Thoracic aorta (tissue), 2 donors: ENCODE measurements at regions not wholly inside any gene's neighbourhood (a gene's known extent, or its start where the extent isn't known, plus 50 kb on each side); places are given as distances from the start of the nearest gene placed in this dataset.

Experiments
- ATAC-seq: fragments of 150-250 bp; one replicate; pipeline ENCODE4 v1.8.0; 2017; ENCODE audit warnings: low read depth; ENCODE audit not compliant: insufficient number of reproducible peaks, low FRiP score
- DNase-seq: peaks from one replicate; pipeline ENCODE4 v3.0.0-alpha.2; 2020; ENCODE audit warnings: low spot score
- H3K27ac ChIP-seq, 2 donors: fragments of 200-600 bp; sonication (generic); 1 replicate in 1 of 2; 2 replicates in 1 of 2; pipeline ENCODE4 v1.5.1; 2016; ENCODE audit warnings: mild to moderate bottlenecking in 2 of 2, moderate library complexity in 2 of 2
- H3K27me3 ChIP-seq: fragments of 200-600 bp; sonication (generic); replicated peaks from 2 replicates; pipeline ENCODE4 v1.6.0; 2016; ENCODE audit warnings: mild to moderate bottlenecking; ENCODE audit not compliant: insufficient read depth
- H3K36me3 ChIP-seq: fragments of 200-600 bp; sonication (generic); one replicate; pipeline ENCODE4 v1.5.1; 2016
- H3K4me1 ChIP-seq, 2 donors: fragments of 200-600 bp; sonication (generic); 1 replicate in 1 of 2; 2 replicates in 1 of 2; pipeline versions ENCODE4 v1.5.1 to v1.6.0; 2016; ENCODE audit warnings: low read depth in 2 of 2, mild to moderate bottlenecking in 1 of 2; ENCODE audit not compliant: control insufficient read depth in 1 of 2
- H3K4me3 ChIP-seq: fragments of 200-600 bp; sonication (generic); 2 replicates; pipeline ENCODE4 v1.5.1; 2016; ENCODE audit warnings: mild to moderate bottlenecking
- H3K9me3 ChIP-seq: fragments of 200-600 bp; sonication (generic); 2 replicates; pipeline ENCODE4 v1.5.1; 2016
- CTCF ChIP-seq: fragments of 200-600 bp; sonication (generic); IDR thresholded peaks from one replicate; pipeline ENCODE4 v1.5.1; 2019; ENCODE audit warnings: antibody characterized with exemption

GRCh38 chr17:71486261-71486660 is 634.6 kb upstream of the SOX9 start:
- Histone ChIP-seq H3K36me3 (no peaks in the 10 kb centered on the region), H3K4me1 (no peaks in the 10 kb centered on the region), H3K27me3 (no peaks in the 10 kb centered on the region), H3K4me3 (no peak overlapping the region), H3K27ac (no peak overlapping the region), H3K9me3 (no peaks in the 10 kb centered on the region)
- ATAC-seq (no peak), DNase-seq (no peak)
- no peak for TF ChIP-seq CTCF

- DNase-seq (no peak), ATAC-seq (no peak)
- Histone ChIP-seq H3K27me3 (no peaks in the 10 kb centered on the region), H3K4me1 (no peaks in the 10 kb centered on the region), H3K36me3 (no peaks in the 10 kb centered on the region), H3K9me3 (no peaks in the 10 kb centered on the region), H3K4me3 (no peak overlapping the region), H3K27ac (no peak overlapping the region)
- no peak for TF ChIP-seq CTCF
These were observed 632.0 kb upstream of the SOX9 start for GRCh38 chr17:71488851-71489250.

DNA sequence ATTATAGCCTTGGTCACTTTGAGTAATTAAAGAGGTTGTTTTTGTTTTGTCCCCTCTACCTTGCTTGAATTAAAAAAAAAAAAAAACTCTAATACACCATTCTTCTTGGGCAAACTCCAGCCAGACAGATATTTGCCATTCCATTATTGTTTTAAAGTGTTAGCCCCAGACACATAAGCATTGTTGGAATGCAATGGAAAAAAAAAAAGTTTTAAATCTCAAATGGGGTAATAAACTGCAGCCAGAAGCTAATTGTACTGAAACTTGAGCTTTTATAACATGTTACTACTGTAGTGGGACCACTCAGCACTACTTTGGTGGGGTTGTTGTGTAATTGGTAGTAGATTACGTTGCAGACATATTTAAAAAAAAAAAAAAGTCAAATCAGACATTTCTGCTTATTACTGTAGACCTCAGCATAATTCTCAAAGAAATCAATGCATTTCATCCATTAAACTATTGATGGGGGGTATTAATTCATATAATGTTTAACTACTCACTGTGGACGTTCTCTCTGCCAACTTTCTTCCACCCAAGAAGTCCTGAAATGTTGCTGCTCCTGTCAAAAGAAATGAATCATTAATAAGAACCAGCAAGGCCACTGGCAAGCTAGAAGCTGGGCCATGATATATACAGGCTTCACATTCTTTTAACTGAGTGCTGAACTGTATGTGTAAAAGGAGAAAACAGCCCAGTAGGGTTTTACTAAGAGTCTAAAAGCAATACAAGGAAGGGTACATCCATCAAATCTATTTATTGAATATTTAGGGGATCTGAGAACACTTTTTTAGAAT is 626.6 kb upstream of the SOX9 start:
- Histone ChIP-seq H3K4me3 (no peak overlapping the region), H3K4me1 (no peaks in the 10 kb centered on the region), H3K27me3 (no peaks in the 10 kb centered on the region), H3K27ac (no peak overlapping the region), H3K9me3 (no peaks in the 10 kb centered on the region), H3K36me3 (no peaks in the 10 kb centered on the region)
- ATAC-seq (no peak), DNase-seq (no peak)
- no peak for TF ChIP-seq CTCF

DNA sequence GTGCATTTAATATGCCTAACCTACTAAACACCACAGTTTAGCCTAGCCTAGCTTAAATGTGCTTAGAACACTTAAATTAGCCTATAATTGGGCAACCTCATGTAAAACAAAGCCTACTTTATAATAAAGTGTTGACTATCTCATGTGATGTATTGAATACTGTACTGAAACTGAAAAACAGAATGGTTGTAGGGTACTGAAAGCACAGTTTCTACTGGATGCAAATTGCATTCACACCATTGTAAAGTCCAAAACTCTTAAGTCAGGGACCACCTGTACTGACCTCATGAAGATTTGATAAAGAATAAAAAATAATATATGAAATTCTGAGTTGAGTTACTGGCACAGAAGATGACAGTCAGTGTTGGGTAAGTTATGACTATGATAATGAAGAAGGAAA is 625.4 kb upstream of the SOX9 start:
- Histone ChIP-seq H3K36me3 (no peaks in the 10 kb centered on the region), H3K9me3 (no peaks in the 10 kb centered on the region), H3K4me1 (no peaks in the 10 kb centered on the region), H3K27ac (no peak overlapping the region), H3K27me3 (no peaks in the 10 kb centered on the region), H3K4me3 (no peak overlapping the region)
- DNase-seq (no peak), ATAC-seq (no peak)
- no peak for TF ChIP-seq CTCF

GRCh38 chr17:71496552-71496951 is 624.3 kb upstream of the SOX9 start:
- Histone ChIP-seq H3K4me3 (no peak overlapping the region), H3K36me3 (no peaks in the 10 kb centered on the region), H3K27me3 (no peaks in the 10 kb centered on the region), H3K9me3 (no peaks in the 10 kb centered on the region), H3K4me1 (no peaks in the 10 kb centered on the region), H3K27ac (no peak overlapping the region)
- no peak for TF ChIP-seq CTCF
- DNase-seq (no peak), ATAC-seq (no peak)
